Esophagus muscularis mucosa (tissue), 4 donors: ENCODE measurements at regions not wholly inside any gene's neighbourhood (a gene's known extent, or its start where the extent isn't known, plus 50 kb on each side); places are given as distances from the start of the nearest gene placed in this dataset.

Experiments used
- DNase-seq: peaks from one replicate; pipeline ENCODE4 v3.0.0-alpha.2; 2017; ENCODE audit errors: extremely low spot score
- H3K27ac ChIP-seq, 4 donors: fragments of 200-600 bp; sonication (generic); replicated peaks in 1 of 4; 1 replicate in 3 of 4; 2 replicates in 1 of 4; pipeline ENCODE4 v1.5.1; 2016 to 2019; ENCODE audit warnings: mild to moderate bottlenecking in 1 of 4
- H3K27me3 ChIP-seq, 4 donors: fragments of 200-600 bp; sonication (generic); one replicate each; pipeline versions ENCODE4 v1.5.1 to v1.6.0; 2016 to 2019
- H3K36me3 ChIP-seq, 4 donors: fragments of 200-600 bp; sonication (generic); one replicate each; pipeline ENCODE4 v1.5.1; 2016 to 2019
- H3K4me1 ChIP-seq, 4 donors: fragments of 200-600 bp; sonication (generic); one replicate each; pipeline ENCODE4 v1.5.1; 2016 to 2019
- H3K4me3 ChIP-seq, 4 donors: fragments of 200-600 bp; sonication (generic); 1 replicate in 2 of 4; 2 replicates in 2 of 4; pipeline ENCODE4 v1.5.1; 2016 to 2019; ENCODE audit warnings: mild to moderate bottlenecking in 4 of 4, moderate library complexity in 1 of 4
- H3K9me3 ChIP-seq, 4 donors: fragments of 200-600 bp; sonication (generic); 1 replicate in 3 of 4; 2 replicates in 1 of 4; pipeline ENCODE4 v1.5.1; 2016 to 2019
- EP300 ChIP-seq: sonication (generic); formaldehyde crosslinking; IDR thresholded peaks from one replicate; pipeline ENCODE4 v1.6.1; 2017; ENCODE audit warnings: antibody characterized with exemption
- POLR2A ChIP-seq: fragments of 450-650 bp; IDR thresholded peaks from one replicate; pipeline ENCODE4 v1.6.1; 2017; ENCODE audit warnings: antibody characterized with exemption, moderate library complexity, mild to moderate bottlenecking, low read depth
- POLR2AphosphoS5 ChIP-seq, 2 donors: sonication (generic); formaldehyde crosslinking; IDR thresholded peaks; one replicate each; pipeline ENCODE4 v1.6.1; 2017; ENCODE audit warnings: antibody characterized with exemption in 2 of 2
- WGBS: methylation state at CpG from one replicate; pipeline ENCODE4 v1.1.5; 2018; 5-methylcytosine and 5-hydroxymethylcytosine counted together
- intact Hi-C: fragments of 100-400 bp; cut with DNase I; formaldehyde crosslinking; loops from one replicate; pipeline ENCODE4 v1.15.1; 2023
- TF ChIP-seq, protein P1 (sequence below), 3 experiments: fragments of 200-600 bp in 2 of 3; fragments of 450-650 bp in 1 of 3; sonication (generic) in 2 of 3; IDR thresholded peaks; one replicate each; pipeline ENCODE4 v1.5.1; 2017 to 2019; ENCODE audit warnings: antibody characterized with exemption in 3 of 3, mild to moderate bottlenecking in 2 of 3, moderate library complexity in 1 of 3

DNA sequence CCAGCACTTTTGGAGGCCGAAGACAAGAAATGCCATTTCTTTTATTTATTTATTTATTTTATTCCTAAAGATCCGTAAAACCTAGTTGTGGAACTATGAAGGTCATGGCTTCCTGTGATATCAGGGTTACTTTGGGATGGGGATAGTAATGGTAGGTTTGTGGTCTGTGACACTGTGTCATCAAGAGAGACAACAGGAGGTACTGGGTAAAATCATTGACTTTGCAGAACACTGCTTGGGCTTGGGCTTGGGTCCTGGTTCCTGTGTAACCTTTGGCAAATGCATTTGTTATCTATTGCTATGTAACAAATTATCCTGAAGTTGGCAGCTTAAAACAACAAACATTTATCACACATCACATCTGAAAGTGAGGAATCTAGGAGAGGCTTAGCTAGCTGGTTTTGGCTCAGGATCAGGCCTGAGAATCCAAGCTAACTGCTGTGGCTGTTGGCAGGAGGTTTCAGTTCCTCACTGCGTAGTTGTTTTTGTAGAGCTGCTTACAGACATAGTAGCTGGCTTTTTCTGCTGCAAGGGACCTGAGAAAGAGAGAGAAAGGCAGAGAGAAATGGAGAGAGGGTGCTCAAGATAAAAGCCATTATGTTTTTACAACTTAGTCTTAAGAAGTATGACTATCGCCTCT, 576.4 kb upstream of the SLIT2 start:
- Histone ChIP-seq H3K4me3 (no peak overlapping the region), H3K9me3 (peaks cover 0 to 10% (median 0%) of the 10 kb centered on the region in 4 donors), H3K36me3 (no peaks in the 10 kb centered on the region), H3K27ac (peak overlapping the region in 3 of 4 donors; percentile 11 to 50 (median 48)), H3K4me1 (peaks cover 0 to 15% (median 13%) of the 10 kb centered on the region in 4 donors), H3K27me3 (no peaks in the 10 kb centered on the region)
- TF ChIP-seq POLR2AphosphoS5 (IDR thresholded peaks at IDR 0.05), result no peak
- TF ChIP-seq EP300, result no peak
- TF ChIP-seq, protein P1, sequence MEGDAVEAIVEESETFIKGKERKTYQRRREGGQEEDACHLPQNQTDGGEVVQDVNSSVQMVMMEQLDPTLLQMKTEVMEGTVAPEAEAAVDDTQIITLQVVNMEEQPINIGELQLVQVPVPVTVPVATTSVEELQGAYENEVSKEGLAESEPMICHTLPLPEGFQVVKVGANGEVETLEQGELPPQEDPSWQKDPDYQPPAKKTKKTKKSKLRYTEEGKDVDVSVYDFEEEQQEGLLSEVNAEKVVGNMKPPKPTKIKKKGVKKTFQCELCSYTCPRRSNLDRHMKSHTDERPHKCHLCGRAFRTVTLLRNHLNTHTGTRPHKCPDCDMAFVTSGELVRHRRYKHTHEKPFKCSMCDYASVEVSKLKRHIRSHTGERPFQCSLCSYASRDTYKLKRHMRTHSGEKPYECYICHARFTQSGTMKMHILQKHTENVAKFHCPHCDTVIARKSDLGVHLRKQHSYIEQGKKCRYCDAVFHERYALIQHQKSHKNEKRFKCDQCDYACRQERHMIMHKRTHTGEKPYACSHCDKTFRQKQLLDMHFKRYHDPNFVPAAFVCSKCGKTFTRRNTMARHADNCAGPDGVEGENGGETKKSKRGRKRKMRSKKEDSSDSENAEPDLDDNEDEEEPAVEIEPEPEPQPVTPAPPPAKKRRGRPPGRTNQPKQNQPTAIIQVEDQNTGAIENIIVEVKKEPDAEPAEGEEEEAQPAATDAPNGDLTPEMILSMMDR (IDR thresholded peaks at IDR 0.05), result no peak
- no peak for TF ChIP-seq POLR2A
- WGBS, result 65% methylated on average over 4 of the region's 4 CpGs
- no peak for DNase-seq
- intact Hi-C loops, result no loop called here

DNA sequence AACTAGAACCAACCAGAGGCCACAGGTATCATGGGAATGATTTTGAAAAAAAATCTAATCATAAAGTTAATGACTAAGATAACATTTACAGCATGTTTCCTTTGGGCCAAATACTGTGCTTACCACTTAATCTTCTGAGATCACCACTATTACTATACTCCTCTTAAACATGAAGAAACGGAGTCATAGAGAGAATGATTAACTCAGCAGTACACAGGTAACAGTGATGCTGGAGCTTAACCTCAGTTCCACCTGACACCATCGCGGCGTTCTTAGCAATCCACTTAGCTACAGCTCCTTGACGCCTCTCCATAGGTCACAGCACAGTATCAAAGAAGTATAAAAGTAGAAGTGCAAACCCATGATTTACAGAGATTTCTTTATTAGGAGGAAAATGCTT, 592.6 kb upstream of the SLIT2 start:
- Histone ChIP-seq H3K27ac (no peak overlapping the region), H3K27me3 (no peaks in the 10 kb centered on the region), H3K9me3 (no peaks in the 10 kb centered on the region), H3K4me3 (no peak overlapping the region), H3K4me1 (no peaks in the 10 kb centered on the region), H3K36me3 (no peaks in the 10 kb centered on the region)
- no peak for DNase-seq
- 95% methylated on average over 5 of the region's 5 CpGs for WGBS
- intact Hi-C loops, result no loop called here
- no peak for TF ChIP-seq EP300
- TF ChIP-seq POLR2AphosphoS5 (IDR thresholded peaks at IDR 0.05), result no peak
- TF ChIP-seq, protein P1 (IDR thresholded peaks at IDR 0.05), result no peak
- TF ChIP-seq POLR2A, result no peak

DNA sequence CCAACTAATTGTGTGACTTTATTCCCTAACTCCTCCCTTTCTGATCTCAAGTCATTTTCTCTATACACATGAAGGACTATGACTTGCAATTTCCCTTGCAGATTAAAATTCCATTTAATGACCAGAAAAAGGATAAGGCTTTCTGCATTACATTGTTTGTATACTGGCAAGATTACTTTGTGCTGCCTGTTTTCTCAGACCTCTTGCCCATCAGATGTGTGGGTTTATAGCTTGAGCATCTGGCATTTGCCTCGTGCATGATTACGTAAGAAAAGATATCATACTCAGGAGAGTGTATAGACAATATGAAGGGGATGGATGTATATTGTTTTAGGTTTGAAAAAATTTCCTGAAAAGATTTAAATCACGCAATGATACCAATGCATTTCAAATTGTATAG, 593.8 kb upstream of the SLIT2 start:
- Histone ChIP-seq H3K4me1 (no peaks in the 10 kb centered on the region), H3K27me3 (no peaks in the 10 kb centered on the region), H3K36me3 (no peaks in the 10 kb centered on the region), H3K4me3 (no peak overlapping the region), H3K27ac (no peak overlapping the region), H3K9me3 (no peaks in the 10 kb centered on the region)
- no peak for DNase-seq
- TF ChIP-seq, protein P1 (IDR thresholded peaks at IDR 0.05), result no peak
- no peak for TF ChIP-seq EP300
- no peak for TF ChIP-seq POLR2A
- TF ChIP-seq POLR2AphosphoS5 (IDR thresholded peaks at IDR 0.05), result no peak
- WGBS, result 91% methylated on average over 3 of the region's 3 CpGs
- intact Hi-C loops, result no loop called here

DNA sequence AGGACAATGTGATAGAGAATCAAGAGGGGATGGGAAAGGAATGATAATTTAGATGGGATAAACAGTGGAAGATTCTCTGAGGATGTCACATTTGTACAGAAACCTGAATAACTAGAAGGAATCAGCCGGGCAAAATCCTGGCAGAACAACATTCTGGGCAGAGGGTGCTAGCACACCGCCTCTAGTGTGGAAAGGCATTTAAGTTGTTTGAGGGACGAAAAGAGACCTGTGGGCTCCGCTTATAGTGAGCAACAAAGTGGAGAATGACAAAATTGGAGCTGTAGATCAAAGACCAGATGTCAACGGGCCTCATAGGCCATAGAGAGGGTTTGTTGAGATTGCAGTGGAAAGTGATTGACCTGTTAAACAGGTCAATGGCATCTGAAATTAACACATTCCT, 596.0 kb upstream of the SLIT2 start:
- Histone ChIP-seq H3K36me3 (no peaks in the 10 kb centered on the region), H3K27ac (no peak overlapping the region), H3K27me3 (no peaks in the 10 kb centered on the region), H3K9me3 (no peaks in the 10 kb centered on the region), H3K4me3 (no peak overlapping the region), H3K4me1 (peaks cover 0 to 5% (median under 1%) of the 10 kb centered on the region in 4 donors)
- intact Hi-C loops, result no loop called here
- WGBS, result 97% methylated on average over 5 of the region's 5 CpGs
- TF ChIP-seq EP300 (no peak), POLR2A (no peak), POLR2AphosphoS5 (IDR thresholded peaks at IDR 0.05) (no peak)
- TF ChIP-seq, protein P1 (IDR thresholded peaks at IDR 0.05), result no peak
- no peak for DNase-seq
